ENCODE measurements at regions not wholly inside any gene's neighbourhood (a gene's known extent, or its start where the extent isn't known, plus 50 kb on each side); places are given as distances from the start of the nearest gene placed in this dataset.
"Not testable (repeated sequence)": the region's sequence is repeated elsewhere in the genome, so short reads cannot be mapped to it uniquely, and the experiment has no call there.

DNA sequence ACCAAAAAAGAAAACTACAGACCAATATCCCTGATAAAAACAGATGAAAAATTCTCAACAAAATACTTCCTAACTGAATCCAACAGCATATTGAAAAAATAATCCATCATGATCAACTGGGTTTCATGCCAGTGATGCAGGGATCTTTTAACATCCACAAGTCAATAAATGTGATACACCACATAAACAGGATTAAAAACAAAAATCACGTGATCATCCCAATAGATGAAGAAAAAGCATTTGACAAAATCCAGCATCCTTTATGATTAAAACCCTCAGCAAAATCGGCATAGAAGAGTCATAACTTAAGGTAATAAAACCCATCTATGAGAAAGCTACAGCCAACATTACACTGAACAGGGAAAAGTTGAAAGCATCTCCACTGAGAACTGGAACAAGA lies 107.5 kb downstream of the DCLK3 start:
- no peak for TF ChIP-seq POLR2AphosphoS5 (IDR thresholded peaks at IDR 0.05; ENCODE audit: low read depth, low read length)
- no peak for TF ChIP-seq SPI1 (IDR thresholded peaks at IDR 0.05; ENCODE audit: low read depth, low read length)
- no peak for TF ChIP-seq POLR2A (IDR thresholded peaks at IDR 0.05; ENCODE audit: low read depth, low read length)
- no peak for TF ChIP-seq PAX5 (IDR thresholded peaks at IDR 0.05; ENCODE audit: insufficient read depth, low read length, severe bottlenecking)
- no peak for TF ChIP-seq TAF1 (IDR thresholded peaks at IDR 0.05; ENCODE audit: low read depth, low read length)
- no peak for TF ChIP-seq POU2F2 (IDR thresholded peaks at IDR 0.05; ENCODE audit: low read depth, low read length)
- DNase-seq (ENCODE audit: insufficient read length, low spot score), result no peak
- no peak for FAIRE-seq

DNA sequence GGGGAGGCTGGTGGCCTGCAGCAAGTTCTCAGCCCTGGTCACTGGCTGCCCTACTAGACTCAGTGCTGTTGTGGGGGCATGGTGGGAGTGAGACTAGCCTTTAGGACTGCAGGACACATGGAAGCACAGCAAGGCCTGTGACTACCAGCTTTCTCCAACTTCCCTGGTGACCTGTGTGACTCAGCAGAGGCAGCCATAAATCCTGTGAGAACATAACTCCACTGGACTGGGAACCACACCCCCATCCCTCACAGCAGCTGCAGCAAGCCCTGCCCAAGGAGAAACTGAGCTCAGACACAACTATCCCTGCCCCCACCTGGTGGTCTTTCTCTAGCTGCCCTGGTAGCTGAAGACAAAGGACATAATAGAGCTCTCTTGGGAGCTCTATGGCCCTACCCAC lies 111.3 kb downstream of the DCLK3 start:
- DNase-seq (ENCODE audit: insufficient read length, low spot score) (no peak), FAIRE-seq (no peak)
- no peak for TF ChIP-seq POU2F2 (IDR thresholded peaks at IDR 0.05; ENCODE audit: low read depth, low read length)
- no peak for TF ChIP-seq POLR2AphosphoS5 (IDR thresholded peaks at IDR 0.05; ENCODE audit: low read depth, low read length)
- TF ChIP-seq PAX5 (IDR thresholded peaks at IDR 0.05; ENCODE audit: insufficient read depth, low read length, severe bottlenecking), result no peak
- TF ChIP-seq TAF1 (IDR thresholded peaks at IDR 0.05; ENCODE audit: low read depth, low read length), result no peak
- no peak for TF ChIP-seq SPI1 (IDR thresholded peaks at IDR 0.05; ENCODE audit: low read depth, low read length)
- TF ChIP-seq POLR2A (IDR thresholded peaks at IDR 0.05; ENCODE audit: low read depth, low read length), result no peak

DNA sequence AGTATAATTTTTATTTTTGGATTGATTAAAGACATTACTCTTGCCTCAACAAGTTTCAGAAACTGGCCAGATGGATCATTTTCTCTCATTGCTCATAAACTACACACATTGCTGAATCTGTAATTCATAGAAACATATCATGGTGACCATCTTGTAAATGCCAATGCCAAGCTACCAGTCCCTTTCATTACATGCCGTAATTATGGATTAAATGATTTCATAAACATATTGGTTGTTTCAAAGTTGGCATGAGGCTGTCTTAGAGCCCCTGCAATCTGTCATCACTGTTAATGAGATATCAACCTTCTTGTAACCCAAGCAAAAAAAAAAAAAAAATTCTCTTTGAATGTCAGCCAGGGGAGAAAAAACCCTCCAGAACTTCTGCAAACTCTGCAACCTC lies 112.2 kb downstream of the DCLK3 start:
- TF ChIP-seq POLR2AphosphoS5 (IDR thresholded peaks at IDR 0.05; ENCODE audit: low read depth, low read length) (no peak), SPI1 (IDR thresholded peaks at IDR 0.05; ENCODE audit: low read depth, low read length) (no peak), POU2F2 (IDR thresholded peaks at IDR 0.05; ENCODE audit: low read depth, low read length) (no peak), PAX5 (IDR thresholded peaks at IDR 0.05; ENCODE audit: insufficient read depth, low read length, severe bottlenecking) (no peak), POLR2A (IDR thresholded peaks at IDR 0.05; ENCODE audit: low read depth, low read length) (no peak), TAF1 (IDR thresholded peaks at IDR 0.05; ENCODE audit: low read depth, low read length) (no peak)
- FAIRE-seq (no peak), DNase-seq (ENCODE audit: insufficient read length, low spot score) (no peak)

DNA sequence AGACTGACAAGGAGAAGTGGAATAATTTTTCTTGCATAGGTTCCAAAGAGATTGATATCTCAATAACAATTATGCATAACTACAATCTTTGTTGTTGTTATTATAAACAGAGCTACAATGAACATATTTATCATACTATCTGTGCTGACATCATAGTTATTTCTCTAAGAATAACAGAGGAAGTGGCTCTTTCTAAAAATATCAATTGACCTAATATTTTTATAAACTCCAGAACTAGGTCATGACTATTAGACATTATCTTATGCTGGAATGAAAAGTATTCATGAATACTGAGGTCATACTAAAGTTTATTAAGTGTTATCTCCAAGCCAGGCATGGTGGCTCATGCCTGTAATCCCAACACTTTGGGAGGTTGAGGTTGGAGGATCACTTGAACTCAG lies 114.1 kb downstream of the DCLK3 start:
- FAIRE-seq (no peak), DNase-seq (ENCODE audit: insufficient read length, low spot score) (no peak)
- TF ChIP-seq SPI1 (IDR thresholded peaks at IDR 0.05; ENCODE audit: low read depth, low read length) (no peak), PAX5 (IDR thresholded peaks at IDR 0.05; ENCODE audit: insufficient read depth, low read length, severe bottlenecking) (no peak), POLR2A (IDR thresholded peaks at IDR 0.05; ENCODE audit: low read depth, low read length) (no peak), TAF1 (IDR thresholded peaks at IDR 0.05; ENCODE audit: low read depth, low read length) (no peak), POLR2AphosphoS5 (IDR thresholded peaks at IDR 0.05; ENCODE audit: low read depth, low read length) (no peak), POU2F2 (IDR thresholded peaks at IDR 0.05; ENCODE audit: low read depth, low read length) (no peak)

DNA sequence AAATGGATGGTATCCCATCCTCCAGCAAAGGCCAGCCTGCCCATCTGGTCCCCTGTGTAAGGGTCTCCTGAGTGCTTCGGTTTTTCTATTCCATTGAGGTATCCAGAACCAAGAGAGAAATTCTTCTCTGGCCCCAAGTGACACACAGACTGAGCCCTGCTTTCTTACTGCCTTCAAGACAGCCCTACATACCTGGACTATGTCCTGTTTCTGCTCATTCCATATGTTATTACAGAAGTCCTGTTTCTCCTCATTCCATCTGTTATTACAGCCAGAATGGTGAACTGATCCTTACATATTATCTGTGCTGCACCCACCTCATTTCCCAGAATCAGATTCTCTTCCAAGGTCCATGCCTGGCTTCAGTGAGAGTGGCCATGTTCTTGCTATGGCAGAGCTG lies 115.2 kb downstream of the DCLK3 start:
- TF ChIP-seq POU2F2 (IDR thresholded peaks at IDR 0.05; ENCODE audit: low read depth, low read length) (no peak), SPI1 (IDR thresholded peaks at IDR 0.05; ENCODE audit: low read depth, low read length) (no peak), POLR2A (IDR thresholded peaks at IDR 0.05; ENCODE audit: low read depth, low read length) (no peak), POLR2AphosphoS5 (IDR thresholded peaks at IDR 0.05; ENCODE audit: low read depth, low read length) (no peak), PAX5 (IDR thresholded peaks at IDR 0.05; ENCODE audit: insufficient read depth, low read length, severe bottlenecking) (no peak), TAF1 (IDR thresholded peaks at IDR 0.05; ENCODE audit: low read depth, low read length) (no peak)
- FAIRE-seq (no peak), DNase-seq (ENCODE audit: insufficient read length, low spot score) (no peak)

DNA sequence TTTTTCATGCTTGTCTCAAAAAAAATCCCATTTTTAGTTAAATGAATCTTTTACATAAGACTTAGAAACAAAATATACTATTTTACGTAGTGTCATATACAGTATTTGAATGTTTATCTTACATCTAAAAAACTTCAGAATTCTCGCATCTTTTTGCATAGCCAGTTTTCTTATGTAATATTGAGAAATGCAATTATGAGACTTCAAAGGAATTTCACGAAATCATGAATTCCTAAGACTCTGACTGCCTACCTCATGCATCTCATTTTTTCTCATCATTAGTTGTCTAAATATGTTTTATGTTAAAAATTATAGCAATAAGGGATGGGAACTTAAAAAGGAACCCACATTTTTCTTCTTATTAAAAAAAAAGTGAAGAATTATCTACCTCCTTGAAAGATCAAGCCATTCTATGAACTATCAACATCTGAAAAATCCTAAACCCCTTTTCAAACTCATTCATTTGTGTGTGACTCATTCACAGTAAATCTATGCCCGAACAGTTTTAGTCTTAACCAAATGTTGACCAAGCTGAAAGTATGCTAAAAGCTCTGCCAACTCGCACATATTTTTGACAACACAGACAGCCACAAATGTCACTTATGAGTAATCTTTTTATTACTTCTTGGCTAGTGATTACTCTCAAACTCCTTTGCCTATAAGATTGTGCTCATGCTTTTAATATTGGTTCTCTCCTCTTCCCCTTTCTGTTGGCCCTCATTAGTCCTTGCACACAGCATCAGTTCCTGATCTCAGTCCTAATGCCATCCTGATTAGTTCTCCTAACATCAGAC lies 115.9 kb downstream of the DCLK3 start:
- TF ChIP-seq SPI1 (IDR thresholded peaks at IDR 0.05; ENCODE audit: low read depth, low read length), result peak; percentile 14
- TF ChIP-seq PAX5 (IDR thresholded peaks at IDR 0.05; ENCODE audit: insufficient read depth, low read length, severe bottlenecking), result no peak
- FAIRE-seq, result no peak
- DNase-seq (ENCODE audit: insufficient read length, low spot score), result no peak

DNA sequence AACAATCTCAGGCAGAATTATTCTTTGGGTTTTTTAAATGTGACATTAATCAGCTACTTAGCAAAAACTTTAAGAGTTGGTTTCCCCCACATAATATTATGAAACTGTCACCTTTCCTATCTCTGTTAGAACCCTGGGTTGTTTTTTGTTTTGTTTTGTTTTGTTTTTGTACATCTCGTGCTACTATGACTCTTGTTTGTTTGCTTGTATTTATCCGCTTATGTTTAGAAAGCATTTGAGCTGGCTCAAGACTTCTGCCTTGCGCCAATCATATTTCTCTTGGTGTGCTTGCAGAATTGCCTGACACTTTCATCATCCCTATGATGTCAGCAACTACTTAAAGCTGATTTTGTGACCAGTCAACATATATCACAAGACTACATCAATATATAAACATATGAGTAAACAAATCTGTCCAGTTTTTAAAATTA lies 116.9 kb downstream of the DCLK3 start:
- FAIRE-seq (no peak), DNase-seq (ENCODE audit: insufficient read length, low spot score) (no peak)
- TF ChIP-seq PAX5 (IDR thresholded peaks at IDR 0.05; ENCODE audit: insufficient read depth, low read length, severe bottlenecking), result no peak

DNA sequence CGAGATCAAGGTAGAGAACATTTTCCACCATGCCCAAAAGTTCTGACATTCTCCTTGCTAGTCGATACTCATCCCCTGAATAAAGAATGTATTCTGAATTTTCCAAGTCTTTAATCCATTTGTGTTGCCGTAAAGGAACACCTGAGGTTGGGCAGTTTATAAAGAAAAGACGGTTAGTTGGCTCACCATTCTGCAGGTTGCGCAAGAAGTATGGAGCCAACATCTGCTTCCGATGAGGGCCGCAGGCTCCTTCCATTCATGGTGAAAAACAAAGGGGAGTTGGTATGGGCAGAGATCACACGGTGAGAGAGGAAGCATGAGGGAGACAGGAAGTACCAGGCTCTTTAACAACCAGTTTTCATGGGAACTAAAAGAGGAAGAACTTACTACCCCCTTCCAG lies 121.2 kb downstream of the DCLK3 start:
- FAIRE-seq (no peak), DNase-seq (ENCODE audit: insufficient read length, low spot score) (no peak)
- TF ChIP-seq POLR2A (IDR thresholded peaks at IDR 0.05; ENCODE audit: low read depth, low read length), result no peak
- TF ChIP-seq PAX5 (IDR thresholded peaks at IDR 0.05; ENCODE audit: insufficient read depth, low read length, severe bottlenecking), result no peak
- TF ChIP-seq TAF1 (IDR thresholded peaks at IDR 0.05; ENCODE audit: low read depth, low read length), result no peak
- TF ChIP-seq POU2F2 (IDR thresholded peaks at IDR 0.05; ENCODE audit: low read depth, low read length), result no peak
- TF ChIP-seq POLR2AphosphoS5 (IDR thresholded peaks at IDR 0.05; ENCODE audit: low read depth, low read length), result no peak
- no peak for TF ChIP-seq SPI1 (IDR thresholded peaks at IDR 0.05; ENCODE audit: low read depth, low read length)

DNA sequence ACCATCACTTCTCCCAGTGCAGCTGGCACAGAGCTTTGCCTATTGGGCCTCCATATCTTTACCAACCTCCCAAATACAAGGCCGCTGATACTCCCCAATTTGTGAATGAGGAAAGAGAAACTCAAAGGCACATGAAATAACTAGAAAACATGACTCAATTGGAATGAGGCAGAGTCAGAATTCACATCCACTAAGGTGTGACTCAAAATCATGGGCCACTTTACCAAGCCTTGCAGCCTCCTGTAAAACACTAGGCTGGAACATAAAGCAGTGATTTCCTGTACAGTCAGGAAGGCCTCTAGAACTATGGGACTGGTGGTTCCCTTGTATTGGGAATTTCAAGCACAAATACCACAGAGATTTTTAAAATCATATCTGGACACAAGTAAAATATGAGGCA lies 128.6 kb downstream of the DCLK3 start:
- FAIRE-seq (no peak), DNase-seq (ENCODE audit: insufficient read length, low spot score) (no peak)
- TF ChIP-seq POLR2A (IDR thresholded peaks at IDR 0.05; ENCODE audit: low read depth, low read length), result no peak
- no peak for TF ChIP-seq SPI1 (IDR thresholded peaks at IDR 0.05; ENCODE audit: low read depth, low read length)
- TF ChIP-seq POLR2AphosphoS5 (IDR thresholded peaks at IDR 0.05; ENCODE audit: low read depth, low read length), result no peak
- TF ChIP-seq POU2F2 (IDR thresholded peaks at IDR 0.05; ENCODE audit: low read depth, low read length), result no peak
- TF ChIP-seq TAF1 (IDR thresholded peaks at IDR 0.05; ENCODE audit: low read depth, low read length), result no peak
- no peak for TF ChIP-seq PAX5 (IDR thresholded peaks at IDR 0.05; ENCODE audit: insufficient read depth, low read length, severe bottlenecking)

DNA sequence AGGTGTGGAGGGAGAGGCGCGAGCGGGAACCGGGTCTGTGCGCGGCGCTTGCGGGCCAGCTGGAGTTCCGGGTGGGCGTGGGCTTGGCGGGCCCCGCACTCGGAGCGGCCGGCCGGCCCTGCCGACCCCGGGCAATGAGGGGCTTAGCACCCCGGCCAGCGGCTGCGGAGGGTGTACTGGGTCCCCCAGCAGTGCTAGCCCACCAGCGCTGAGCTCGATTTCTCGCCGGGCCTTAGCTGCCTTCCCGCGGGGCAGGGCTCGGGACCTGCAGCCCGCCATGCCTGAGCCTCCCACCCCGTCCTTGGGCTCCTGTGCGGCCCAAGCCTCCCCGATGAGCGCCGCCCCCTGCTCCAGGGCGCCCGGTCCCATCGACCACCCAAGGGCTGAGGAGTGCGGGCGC lies 130.5 kb downstream of the DCLK3 start:
- FAIRE-seq; DNase-seq (ENCODE audit: insufficient read length, low spot score): not testable (repeated sequence)

Data from GM12891 (cell line).